WI38 (cell line): ENCODE measurements at regions not wholly inside any gene's neighbourhood (a gene's known extent, or its start where the extent isn't known, plus 50 kb on each side); places are given as distances from the start of the nearest gene placed in this dataset.

ENCODE experiments used
- H3K4me3 ChIP-seq: 2 replicates; pipeline ENCODE4 v1.5.1; 2011; ENCODE audit warnings: low read depth, mild to moderate bottlenecking, control low read depth, low read length
- TF ChIP-seq, protein P1 (sequence below): IDR thresholded peaks from 2 replicates; pipeline ENCODE4 v1.5.1; 2012; ENCODE audit warnings: low read depth, mild to moderate bottlenecking, control low read depth, low read length

DNA sequence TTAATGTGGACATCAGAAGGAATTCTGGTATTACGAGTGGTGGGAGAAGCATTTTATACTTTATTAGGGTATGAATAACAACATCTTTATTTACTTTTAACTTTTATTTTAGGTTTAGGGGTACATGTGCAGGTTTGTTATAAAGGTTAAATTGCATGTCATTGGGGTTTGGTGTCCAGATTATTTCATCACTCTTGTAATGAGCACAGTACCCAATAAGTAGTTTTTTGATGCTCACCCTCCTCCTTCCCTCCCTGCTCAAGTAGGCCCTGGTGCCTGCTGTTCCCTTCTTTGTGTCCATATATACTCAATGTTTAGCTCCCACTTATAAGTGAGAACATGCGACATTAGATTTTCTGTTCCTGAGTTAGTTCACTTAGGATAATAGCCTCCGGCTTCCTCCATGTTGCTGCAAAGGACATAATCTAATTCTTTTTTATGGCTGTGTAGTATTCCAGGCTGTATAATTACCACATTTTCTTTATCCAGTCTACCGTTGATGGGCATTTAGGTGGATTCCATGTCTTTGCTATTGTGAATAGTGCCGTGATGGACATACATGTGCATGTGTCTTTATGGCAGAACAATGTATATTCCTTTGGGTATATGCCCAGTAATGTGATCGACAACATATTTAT is 456.2 kb downstream of the XYLT1 start:
- TF ChIP-seq, protein P1, sequence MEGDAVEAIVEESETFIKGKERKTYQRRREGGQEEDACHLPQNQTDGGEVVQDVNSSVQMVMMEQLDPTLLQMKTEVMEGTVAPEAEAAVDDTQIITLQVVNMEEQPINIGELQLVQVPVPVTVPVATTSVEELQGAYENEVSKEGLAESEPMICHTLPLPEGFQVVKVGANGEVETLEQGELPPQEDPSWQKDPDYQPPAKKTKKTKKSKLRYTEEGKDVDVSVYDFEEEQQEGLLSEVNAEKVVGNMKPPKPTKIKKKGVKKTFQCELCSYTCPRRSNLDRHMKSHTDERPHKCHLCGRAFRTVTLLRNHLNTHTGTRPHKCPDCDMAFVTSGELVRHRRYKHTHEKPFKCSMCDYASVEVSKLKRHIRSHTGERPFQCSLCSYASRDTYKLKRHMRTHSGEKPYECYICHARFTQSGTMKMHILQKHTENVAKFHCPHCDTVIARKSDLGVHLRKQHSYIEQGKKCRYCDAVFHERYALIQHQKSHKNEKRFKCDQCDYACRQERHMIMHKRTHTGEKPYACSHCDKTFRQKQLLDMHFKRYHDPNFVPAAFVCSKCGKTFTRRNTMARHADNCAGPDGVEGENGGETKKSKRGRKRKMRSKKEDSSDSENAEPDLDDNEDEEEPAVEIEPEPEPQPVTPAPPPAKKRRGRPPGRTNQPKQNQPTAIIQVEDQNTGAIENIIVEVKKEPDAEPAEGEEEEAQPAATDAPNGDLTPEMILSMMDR = no peak
- no peak overlapping the region for H3K4me3 ChIP-seq

DNA sequence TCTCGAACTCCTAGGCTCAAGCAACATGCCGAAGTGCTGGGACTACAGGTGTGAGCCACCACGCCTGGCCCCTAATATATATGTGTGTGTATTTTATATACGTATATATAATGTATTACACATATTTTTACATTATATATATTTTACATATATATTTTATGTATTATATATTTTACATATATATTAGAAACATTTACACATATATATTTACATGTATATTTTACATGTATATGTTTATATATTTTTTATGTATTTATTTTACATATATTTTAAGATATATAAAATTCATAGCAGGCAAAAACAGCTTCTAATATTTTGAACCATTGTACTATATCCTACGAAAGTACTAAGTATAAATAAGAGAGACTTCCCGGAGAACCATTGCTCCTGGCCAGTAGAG is 455.1 kb downstream of the XYLT1 start:
- TF ChIP-seq, protein P1 = no peak
- no peak overlapping the region for H3K4me3 ChIP-seq

DNA sequence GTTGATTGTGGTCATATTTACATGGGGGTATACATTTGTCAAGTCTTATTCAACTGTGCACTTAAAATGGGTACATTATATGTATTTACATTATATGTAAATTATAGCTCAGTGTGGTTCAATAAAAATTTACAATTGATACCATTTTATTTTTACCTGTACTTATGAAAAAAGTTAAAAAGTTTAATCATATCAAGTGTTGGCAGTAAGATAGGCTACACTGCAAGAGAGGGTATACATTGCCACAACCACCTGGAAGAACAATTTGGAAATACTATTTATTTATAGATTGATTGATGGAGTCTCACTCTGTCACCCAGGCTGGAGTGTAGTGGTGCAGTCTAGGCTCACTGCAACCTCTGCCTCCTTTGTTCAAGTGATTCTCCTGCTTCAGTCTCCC is 453.3 kb downstream of the XYLT1 start:
- TF ChIP-seq, protein P1 = no peak
- no peak overlapping the region for H3K4me3 ChIP-seq

DNA sequence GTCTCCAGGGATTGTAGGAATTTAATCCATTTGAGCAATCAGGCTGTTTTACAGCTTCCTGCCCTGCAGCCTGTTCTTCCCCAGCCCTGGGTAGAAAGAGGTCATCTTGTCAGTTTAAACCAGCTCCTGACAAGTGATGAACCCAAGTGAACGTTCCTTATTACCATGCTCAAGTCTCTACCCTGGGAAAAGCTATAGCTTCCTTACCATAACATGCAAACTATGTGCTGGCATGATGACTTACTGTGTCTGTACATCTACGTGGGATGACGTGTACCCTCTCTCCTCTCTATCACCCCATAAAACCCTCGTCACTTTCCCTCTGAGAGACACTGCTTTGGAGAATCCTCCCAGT is 452.2 kb downstream of the XYLT1 start:
- TF ChIP-seq, protein P1 = no peak
- no peak overlapping the region for H3K4me3 ChIP-seq

DNA sequence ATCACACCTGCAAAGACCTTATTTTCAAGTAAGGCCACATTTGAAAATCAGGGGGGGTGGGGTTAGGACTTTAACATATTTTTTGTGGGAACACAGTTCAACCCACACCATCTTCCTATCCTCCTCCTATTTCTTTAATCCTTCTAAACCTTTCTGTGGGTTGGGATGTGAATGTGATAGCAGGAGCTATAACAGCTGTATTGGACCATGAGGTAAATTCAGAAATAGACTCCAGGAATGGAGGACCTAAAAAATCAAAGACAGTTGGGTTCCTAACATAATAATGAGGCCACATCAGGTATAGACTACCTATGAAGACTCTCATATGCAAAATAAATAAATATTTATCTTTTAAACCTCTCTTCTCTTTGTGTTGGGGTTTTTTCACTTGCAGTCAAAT is 451.4 kb downstream of the XYLT1 start:
- no peak overlapping the region for H3K4me3 ChIP-seq
- TF ChIP-seq, protein P1 = no peak

DNA sequence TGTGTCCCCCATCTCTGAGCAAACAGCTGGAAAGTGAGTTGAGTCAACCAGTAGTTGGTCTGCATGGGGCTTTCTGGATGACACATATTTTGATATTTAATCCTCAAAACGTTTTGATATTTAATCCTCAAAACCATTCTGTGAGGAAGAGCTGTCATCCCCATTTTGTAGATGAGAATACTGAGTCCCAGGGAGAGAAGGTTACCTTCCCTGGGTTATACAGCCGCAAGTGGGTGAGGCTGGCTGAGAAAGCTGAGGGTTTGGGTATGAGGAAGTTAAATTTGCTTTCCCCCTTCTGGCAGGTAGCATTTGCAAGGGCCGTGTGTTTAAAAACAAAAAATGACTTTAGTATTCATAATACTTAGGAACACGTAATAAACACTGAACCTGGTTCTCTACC is 447.2 kb downstream of the XYLT1 start:
- TF ChIP-seq, protein P1 = no peak
- H3K4me3 ChIP-seq = no peak overlapping the region

DNA sequence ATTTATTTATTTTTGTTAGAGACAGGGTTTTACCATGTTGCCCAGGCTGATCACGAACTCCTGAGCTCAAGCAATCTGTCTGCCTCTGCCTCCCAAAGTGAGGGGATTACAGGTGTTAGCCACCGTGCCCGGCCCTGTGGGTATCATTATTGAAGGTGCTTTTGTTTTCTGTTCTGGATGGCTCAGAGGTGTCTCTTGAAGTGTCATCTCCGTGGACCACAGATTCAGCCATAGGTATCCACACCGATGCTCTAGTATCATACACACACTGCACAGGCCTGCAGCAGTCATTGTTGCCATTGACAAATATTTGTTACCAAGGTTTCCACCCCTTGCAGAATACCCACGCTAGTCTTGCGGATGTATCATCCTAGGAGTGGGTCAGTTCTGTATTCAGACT is 446.2 kb downstream of the XYLT1 start:
- no peak overlapping the region for H3K4me3 ChIP-seq
- TF ChIP-seq, protein P1 = no peak
